ENCODE measurements at regions not wholly inside any gene's neighbourhood (a gene's known extent, or its start where the extent isn't known, plus 50 kb on each side); places are given as distances from the start of the nearest gene placed in this dataset.

DNA sequence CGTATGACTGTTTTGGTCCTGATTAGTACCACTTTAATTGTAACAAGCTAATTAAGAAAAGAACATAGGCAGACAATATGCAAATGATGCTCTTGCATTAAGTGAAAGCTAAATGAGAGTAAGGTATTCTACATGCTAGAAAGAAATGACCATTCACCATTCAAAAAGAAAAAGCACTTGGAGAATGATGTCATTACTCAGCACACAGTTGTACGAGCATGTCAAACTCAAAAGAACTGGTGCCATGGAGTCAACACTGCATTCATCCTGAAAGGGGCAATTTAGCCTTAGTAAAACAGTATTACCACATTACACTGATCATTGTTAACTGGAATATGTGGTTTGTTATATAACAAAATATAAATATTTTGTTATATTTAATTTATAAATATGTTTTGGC, 136.2 kb upstream of the CTTNBP2 start:
- Histone ChIP-seq H3K9me3 (peaks cover 0 to 10% (median 0%) of the 10 kb centered on the region in 12 donors), H3K27ac (no peak overlapping the region), H3K4me1 (no peaks in the 10 kb centered on the region), H3K27me3 (no peaks in the 10 kb centered on the region), H3K36me3 (no peaks in the 10 kb centered on the region), H3K4me3 (no peak overlapping the region)
- TF ChIP-seq, protein P1, sequence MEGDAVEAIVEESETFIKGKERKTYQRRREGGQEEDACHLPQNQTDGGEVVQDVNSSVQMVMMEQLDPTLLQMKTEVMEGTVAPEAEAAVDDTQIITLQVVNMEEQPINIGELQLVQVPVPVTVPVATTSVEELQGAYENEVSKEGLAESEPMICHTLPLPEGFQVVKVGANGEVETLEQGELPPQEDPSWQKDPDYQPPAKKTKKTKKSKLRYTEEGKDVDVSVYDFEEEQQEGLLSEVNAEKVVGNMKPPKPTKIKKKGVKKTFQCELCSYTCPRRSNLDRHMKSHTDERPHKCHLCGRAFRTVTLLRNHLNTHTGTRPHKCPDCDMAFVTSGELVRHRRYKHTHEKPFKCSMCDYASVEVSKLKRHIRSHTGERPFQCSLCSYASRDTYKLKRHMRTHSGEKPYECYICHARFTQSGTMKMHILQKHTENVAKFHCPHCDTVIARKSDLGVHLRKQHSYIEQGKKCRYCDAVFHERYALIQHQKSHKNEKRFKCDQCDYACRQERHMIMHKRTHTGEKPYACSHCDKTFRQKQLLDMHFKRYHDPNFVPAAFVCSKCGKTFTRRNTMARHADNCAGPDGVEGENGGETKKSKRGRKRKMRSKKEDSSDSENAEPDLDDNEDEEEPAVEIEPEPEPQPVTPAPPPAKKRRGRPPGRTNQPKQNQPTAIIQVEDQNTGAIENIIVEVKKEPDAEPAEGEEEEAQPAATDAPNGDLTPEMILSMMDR (IDR thresholded peaks at IDR 0.05), result no peak
- no peak for TF ChIP-seq POLR2A (IDR thresholded peaks at IDR 0.05)
- DNase-seq, result no peak
- 87 to 91% (median 89%) methylated on average over 2 of the region's 2 CpGs for WGBS, 4 donors
- intact Hi-C loops (cut with DNase I), result no loop called here
- no peak for ATAC-seq

DNA sequence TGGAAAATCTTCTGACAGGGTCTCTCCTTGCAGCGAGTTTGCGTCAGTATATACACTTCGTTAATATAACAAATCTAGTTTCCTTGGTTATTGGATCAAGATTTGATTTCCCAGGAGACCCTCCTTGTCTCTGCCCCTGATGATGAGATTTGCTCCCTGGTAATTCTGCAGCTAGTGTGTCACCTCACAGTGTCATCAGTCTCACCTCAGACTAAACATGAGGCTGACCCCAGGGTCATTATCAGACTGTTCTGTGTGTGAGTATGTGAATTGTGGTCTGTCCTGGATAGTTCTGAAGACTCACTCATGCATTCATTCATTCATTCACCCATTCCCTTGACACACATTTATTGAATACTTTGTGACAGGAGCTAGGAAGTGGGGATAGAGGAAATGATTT, 138.4 kb upstream of the CTTNBP2 start:
- DNase-seq (no peak), ATAC-seq (no peak)
- Histone ChIP-seq H3K27me3 (no peaks in the 10 kb centered on the region), H3K9me3 (peaks cover 0 to 10% (median 0%) of the 10 kb centered on the region in 12 donors), H3K27ac (no peak overlapping the region), H3K4me1 (no peaks in the 10 kb centered on the region), H3K36me3 (no peaks in the 10 kb centered on the region), H3K4me3 (no peak overlapping the region)
- TF ChIP-seq POLR2A (IDR thresholded peaks at IDR 0.05), result no peak
- TF ChIP-seq, protein P1 (IDR thresholded peaks at IDR 0.05), result no peak
- 86 to 94% (median 91%) methylated on average over 3 of the region's 3 CpGs for WGBS, 4 donors
- intact Hi-C loops (cut with DNase I), result no loop called here

DNA sequence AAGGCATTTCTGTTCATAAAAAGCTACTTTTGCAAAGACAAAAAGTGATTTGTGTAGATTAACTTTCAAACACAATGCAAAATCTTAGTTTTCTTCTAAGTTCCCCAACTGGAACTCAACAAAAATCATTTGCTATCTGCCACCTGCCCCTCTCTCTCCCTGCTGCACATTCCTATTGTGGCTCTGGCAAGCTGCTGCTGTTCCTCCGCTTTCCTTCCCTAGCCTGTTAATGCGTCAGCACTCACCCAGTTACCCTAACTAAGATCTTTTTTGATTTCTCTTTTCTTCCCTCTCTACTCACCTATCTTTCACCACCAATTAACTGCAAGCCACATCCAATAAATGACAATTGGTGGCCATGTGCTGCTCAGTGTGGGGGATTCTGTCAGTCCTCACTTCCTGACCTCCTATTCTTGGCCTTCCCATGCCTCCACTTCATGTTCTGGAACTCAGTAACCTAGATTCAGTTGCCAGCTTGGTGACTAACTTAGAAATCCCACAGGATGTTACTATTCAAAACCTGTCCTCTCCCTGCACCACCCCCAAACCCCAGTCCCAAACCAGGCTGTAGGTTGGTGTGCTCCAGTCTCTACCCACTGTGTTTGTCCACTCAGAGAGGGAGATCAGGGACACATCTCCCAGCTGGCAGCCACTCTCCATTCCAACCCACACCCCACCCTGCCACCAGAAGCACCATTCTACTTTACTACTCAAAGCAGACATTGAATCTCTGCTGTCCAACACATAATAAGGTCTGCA, 140.2 kb upstream of the CTTNBP2 start:
- DNase-seq (no peak), ATAC-seq (no peak)
- no peaks in the 10 kb centered on the region for H3K36me3 ChIP-seq
- 87 to 91% (median 90%) methylated on average over 2 of the region's 2 CpGs for WGBS, 4 donors
- no peak overlapping the region for H3K4me3 ChIP-seq
- H3K27ac ChIP-seq, result no peak overlapping the region
- H3K9me3 ChIP-seq, result peaks cover 0 to 14% (median 0%) of the 10 kb centered on the region in 12 donors
- TF ChIP-seq, protein P1 (IDR thresholded peaks at IDR 0.05), result no peak
- TF ChIP-seq POLR2A (IDR thresholded peaks at IDR 0.05), result no peak
- no peaks in the 10 kb centered on the region for H3K27me3 ChIP-seq
- H3K4me1 ChIP-seq, result no peaks in the 10 kb centered on the region
- intact Hi-C loops (cut with DNase I), result no loop called here

DNA sequence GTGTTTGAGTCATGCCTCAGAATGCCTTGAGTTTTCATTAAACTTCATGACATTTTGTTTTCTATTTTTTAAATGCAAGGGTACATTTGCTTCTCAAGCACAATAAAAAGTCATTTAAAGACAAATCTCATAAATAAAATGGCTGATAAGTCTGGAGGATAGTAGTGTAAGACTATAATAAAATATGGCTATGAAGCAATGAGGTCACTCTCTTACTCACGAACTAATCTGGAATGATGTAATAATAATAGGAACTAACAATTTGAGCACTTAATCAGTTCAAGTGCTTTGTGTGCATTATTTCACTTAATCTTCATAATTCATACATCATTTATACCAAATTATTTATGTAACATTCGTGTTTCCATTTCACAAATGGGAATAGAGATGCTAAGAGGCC, 149.3 kb upstream of the CTTNBP2 start:
- intact Hi-C loops (cut with DNase I), result no loop called here
- no peaks in the 10 kb centered on the region for H3K36me3 ChIP-seq
- no peaks in the 10 kb centered on the region for H3K4me1 ChIP-seq
- H3K9me3 ChIP-seq, result peaks cover 0 to 18% (median 3%) of the 10 kb centered on the region in 12 donors
- DNase-seq (no peak), ATAC-seq (no peak)
- no peak for TF ChIP-seq POLR2A (IDR thresholded peaks at IDR 0.05)
- TF ChIP-seq, protein P1 (IDR thresholded peaks at IDR 0.05), result no peak
- no peak overlapping the region for H3K4me3 ChIP-seq
- WGBS, 4 donors, result 63 to 71% (median 65%) methylated on average over 2 of the region's 2 CpGs
- no peaks in the 10 kb centered on the region for H3K27me3 ChIP-seq
- H3K27ac ChIP-seq, result no peak overlapping the region
